Gastroesophageal sphincter (tissue), 4 donors: ENCODE measurements at regions not wholly inside any gene's neighbourhood (a gene's known extent, or its start where the extent isn't known, plus 50 kb on each side); places are given as distances from the start of the nearest gene placed in this dataset.

ENCODE experiments used
- ATAC-seq: fragments of 150-250 bp; one replicate; pipeline ENCODE4 v1.9.1; 2016; ENCODE audit warnings: mild to moderate bottlenecking, moderate library complexity
- H3K27ac ChIP-seq, 4 donors: fragments of 200-600 bp; sonication (generic) in 3 of 4; 1 replicate in 3 of 4; 2 replicates in 1 of 4; pipeline ENCODE4 v1.5.1; 2016 to 2019
- H3K27me3 ChIP-seq: fragments of 200-600 bp; sonication (generic); one replicate; pipeline ENCODE4 v1.5.1; 2019
- H3K36me3 ChIP-seq, 2 donors: fragments of 200-600 bp; sonication (generic); one replicate each; pipeline ENCODE4 v1.5.1; 2019; ENCODE audit warnings: control low read depth in 1 of 2
- H3K4me1 ChIP-seq, 3 donors: fragments of 200-600 bp; sonication (generic); 1 replicate in 2 of 3; 2 replicates in 1 of 3; pipeline ENCODE4 v1.5.1; 2016 to 2019; ENCODE audit warnings: control low read depth in 2 of 3
- H3K4me3 ChIP-seq, 2 donors: fragments of 200-600 bp; sonication (generic); one replicate each; pipeline ENCODE4 v1.5.1; 2019; ENCODE audit warnings: mild to moderate bottlenecking in 1 of 2, moderate library complexity in 1 of 2
- H3K9me3 ChIP-seq, 3 donors: fragments of 200-600 bp; sonication (generic); one replicate each; pipeline ENCODE4 v1.5.1; 2017 to 2019; ENCODE audit warnings: control low read depth in 2 of 3
- EP300 ChIP-seq: sonication (generic); formaldehyde crosslinking; IDR thresholded peaks from one replicate; pipeline ENCODE4 v1.6.1; 2017; ENCODE audit warnings: antibody characterized with exemption, mild to moderate bottlenecking
- POLR2A ChIP-seq, 2 donors: fragments of 450-650 bp; IDR thresholded peaks; one replicate each; pipeline ENCODE4 v1.6.1; 2017; ENCODE audit warnings: antibody characterized with exemption in 2 of 2, mild to moderate bottlenecking in 2 of 2, moderate library complexity in 1 of 2
- POLR2AphosphoS5 ChIP-seq: sonication (generic); formaldehyde crosslinking; IDR thresholded peaks from one replicate; pipeline ENCODE4 v1.6.1; 2017; ENCODE audit warnings: antibody characterized with exemption
- WGBS, 2 donors: methylation state at CpG; one replicate each; pipeline ENCODE4 v1.1.5; 2018; ENCODE audit warnings: low coverage in 1 of 2; 5-methylcytosine and 5-hydroxymethylcytosine counted together
- TF ChIP-seq, protein P1 (sequence below), 4 experiments: fragments of 200-600 bp in 2 of 4; fragments of 450-650 bp in 2 of 4; sonication (generic) in 1 of 4; IDR thresholded peaks; one replicate each; pipeline ENCODE4 v1.5.1; 2017 to 2019; ENCODE audit warnings: antibody characterized with exemption in 4 of 4, mild to moderate bottlenecking in 2 of 4, moderate library complexity in 2 of 4

DNA sequence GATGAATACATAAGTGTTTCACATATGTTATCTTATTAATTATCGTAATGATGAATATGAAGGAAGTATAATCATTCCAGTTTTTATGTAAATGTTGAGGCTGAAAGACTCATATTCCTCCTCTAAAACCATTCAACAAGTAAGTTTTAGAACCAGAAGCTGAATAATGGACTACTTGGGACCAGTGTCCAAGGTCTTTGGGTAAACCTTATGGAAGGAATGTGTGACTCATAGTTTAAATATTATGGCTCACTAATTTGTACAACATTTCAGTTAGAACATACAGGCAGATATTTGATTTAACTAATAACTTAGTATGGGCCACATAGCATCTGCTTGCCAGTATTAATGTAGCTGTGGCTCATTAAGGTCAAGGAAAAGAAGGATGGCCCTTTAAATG is 209.6 kb downstream of the TFAP2B start:
- whole genome bisulfite sequencing, 2 donors = 0 to 45% methylated on average over 1 of the region's 1 CpG
- no peaks in the 10 kb centered on the region for H3K27me3 ChIP-seq
- no peaks in the 10 kb centered on the region for H3K4me1 ChIP-seq
- H3K9me3 ChIP-seq = no peaks in the 10 kb centered on the region
- TF ChIP-seq EP300 (no peak), POLR2AphosphoS5 (no peak), POLR2A (IDR thresholded peaks at IDR 0.05) (no peak)
- TF ChIP-seq, protein P1, sequence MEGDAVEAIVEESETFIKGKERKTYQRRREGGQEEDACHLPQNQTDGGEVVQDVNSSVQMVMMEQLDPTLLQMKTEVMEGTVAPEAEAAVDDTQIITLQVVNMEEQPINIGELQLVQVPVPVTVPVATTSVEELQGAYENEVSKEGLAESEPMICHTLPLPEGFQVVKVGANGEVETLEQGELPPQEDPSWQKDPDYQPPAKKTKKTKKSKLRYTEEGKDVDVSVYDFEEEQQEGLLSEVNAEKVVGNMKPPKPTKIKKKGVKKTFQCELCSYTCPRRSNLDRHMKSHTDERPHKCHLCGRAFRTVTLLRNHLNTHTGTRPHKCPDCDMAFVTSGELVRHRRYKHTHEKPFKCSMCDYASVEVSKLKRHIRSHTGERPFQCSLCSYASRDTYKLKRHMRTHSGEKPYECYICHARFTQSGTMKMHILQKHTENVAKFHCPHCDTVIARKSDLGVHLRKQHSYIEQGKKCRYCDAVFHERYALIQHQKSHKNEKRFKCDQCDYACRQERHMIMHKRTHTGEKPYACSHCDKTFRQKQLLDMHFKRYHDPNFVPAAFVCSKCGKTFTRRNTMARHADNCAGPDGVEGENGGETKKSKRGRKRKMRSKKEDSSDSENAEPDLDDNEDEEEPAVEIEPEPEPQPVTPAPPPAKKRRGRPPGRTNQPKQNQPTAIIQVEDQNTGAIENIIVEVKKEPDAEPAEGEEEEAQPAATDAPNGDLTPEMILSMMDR (IDR thresholded peaks at IDR 0.05) = no peak
- ATAC-seq = no peak
- no peaks in the 10 kb centered on the region for H3K36me3 ChIP-seq
- no peak overlapping the region for H3K4me3 ChIP-seq
- H3K27ac ChIP-seq = no peak overlapping the region

DNA sequence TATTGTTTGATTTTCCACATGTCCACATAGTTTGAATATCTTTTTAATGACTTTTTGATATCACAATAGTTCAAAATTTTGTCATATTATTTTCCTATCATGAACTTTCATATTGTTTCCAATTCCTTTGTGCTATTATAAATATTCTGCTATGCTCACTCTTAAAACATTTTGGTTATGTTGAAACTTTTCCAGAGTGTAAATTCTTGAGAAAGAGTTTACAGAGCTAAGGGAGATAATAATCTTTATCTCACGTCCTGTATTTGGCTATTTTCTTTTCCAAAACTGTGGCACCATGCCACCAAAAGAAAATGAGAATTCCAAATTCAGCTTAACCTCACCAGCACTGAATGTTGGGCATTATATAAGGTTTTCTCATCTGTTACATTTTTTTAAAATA is 210.9 kb downstream of the TFAP2B start:
- no peaks in the 10 kb centered on the region for H3K4me1 ChIP-seq
- no peaks in the 10 kb centered on the region for H3K27me3 ChIP-seq
- H3K36me3 ChIP-seq = no peaks in the 10 kb centered on the region
- no peaks in the 10 kb centered on the region for H3K9me3 ChIP-seq
- WGBS, 2 donors = 0 to 13% methylated on average over 1 of the region's 1 CpG
- TF ChIP-seq POLR2AphosphoS5 = no peak
- TF ChIP-seq, protein P1 (IDR thresholded peaks at IDR 0.05) = no peak
- TF ChIP-seq POLR2A (IDR thresholded peaks at IDR 0.05) = no peak
- no peak for TF ChIP-seq EP300
- ATAC-seq = no peak
- no peak overlapping the region for H3K27ac ChIP-seq
- no peak overlapping the region for H3K4me3 ChIP-seq

DNA sequence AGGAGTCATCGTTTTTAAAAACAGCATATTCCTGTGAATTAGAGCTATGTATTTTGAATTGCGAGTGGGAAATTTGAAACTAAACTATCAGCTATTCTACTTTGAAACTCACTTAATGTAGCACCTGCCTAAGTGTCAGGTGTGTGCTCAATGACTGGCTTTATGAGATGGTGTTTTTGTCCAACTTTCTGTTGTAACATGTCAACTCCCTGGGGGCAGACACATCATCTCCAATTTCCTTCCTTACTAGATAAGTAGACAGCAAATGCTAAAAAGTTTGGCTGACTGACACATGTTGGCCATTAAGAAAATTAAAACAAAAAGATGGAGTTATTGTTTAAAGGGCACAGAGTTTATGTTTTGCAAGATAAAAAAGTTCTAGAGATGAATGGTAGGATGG is 226.9 kb downstream of the TFAP2B start:
- Histone ChIP-seq H3K4me1 (no peaks in the 10 kb centered on the region), H3K9me3 (no peaks in the 10 kb centered on the region), H3K27ac (no peak overlapping the region), H3K36me3 (no peaks in the 10 kb centered on the region), H3K27me3 (no peaks in the 10 kb centered on the region), H3K4me3 (no peak overlapping the region)
- no peak for TF ChIP-seq POLR2A (IDR thresholded peaks at IDR 0.05)
- TF ChIP-seq EP300 = no peak
- TF ChIP-seq POLR2AphosphoS5 = no peak
- TF ChIP-seq, protein P1 (IDR thresholded peaks at IDR 0.05) = no peak
- WGBS, 2 donors = 82 to 86% methylated on average over 2 of the region's 2 CpGs
- ATAC-seq = no peak

DNA sequence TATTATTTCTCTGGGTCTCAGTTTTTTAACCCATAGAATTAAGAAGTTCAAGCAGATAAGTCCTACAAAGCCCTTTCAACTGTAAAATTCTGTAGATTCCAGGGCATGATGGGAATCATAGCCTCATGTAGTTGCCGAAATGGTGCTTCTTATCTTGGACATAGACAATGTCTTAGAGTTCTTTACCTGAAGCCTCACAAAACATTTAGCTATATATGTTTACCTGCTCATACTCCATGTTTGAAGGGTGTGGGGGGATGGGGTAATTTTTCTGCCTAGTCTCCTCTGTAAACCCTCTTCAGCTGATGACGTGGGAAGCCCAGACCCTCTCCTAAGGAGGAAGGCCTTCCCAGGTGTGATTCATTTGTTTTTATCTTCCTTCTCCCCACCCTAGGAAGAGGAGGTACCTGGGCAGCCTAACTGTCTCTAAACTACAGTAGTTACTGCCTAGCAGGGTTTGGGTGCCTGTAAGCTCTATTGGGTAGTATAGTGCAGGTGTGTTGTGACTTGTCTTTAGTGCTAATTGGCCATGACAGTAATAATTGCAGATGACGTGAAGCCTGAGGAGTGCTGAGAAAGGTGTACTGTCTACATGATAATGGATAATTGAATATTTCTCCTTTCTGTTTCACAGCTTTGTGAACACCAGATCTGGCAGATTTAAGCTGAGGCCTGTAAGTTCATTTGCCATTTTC is 230.8 kb downstream of the TFAP2B start:
- Histone ChIP-seq H3K4me3 (no peak overlapping the region), H3K4me1 (no peaks in the 10 kb centered on the region), H3K27ac (no peak overlapping the region), H3K27me3 (no peaks in the 10 kb centered on the region), H3K36me3 (no peaks in the 10 kb centered on the region), H3K9me3 (peaks cover 0 to 13% (median 0%) of the 10 kb centered on the region in 3 donors)
- TF ChIP-seq POLR2A (IDR thresholded peaks at IDR 0.05) = no peak
- TF ChIP-seq POLR2AphosphoS5 = no peak
- TF ChIP-seq, protein P1 (IDR thresholded peaks at IDR 0.05) = no peak
- no peak for TF ChIP-seq EP300
- no peak for ATAC-seq
- WGBS, 2 donors = 60% methylated on average over 2 of the region's 3 CpGs
